Activated T-cell treated with anti-CD3 and anti-CD28 coated beads, Interleukin-2, amount 50 U/mL, for 72 hours (primary cell): ENCODE measurements at regions not wholly inside any gene's neighbourhood (a gene's known extent, or its start where the extent isn't known, plus 50 kb on each side); places are given as distances from the start of the nearest gene placed in this dataset.
A peak's percentile ranks its signal among the peaks of the same experiment; 100 is the strongest.
"Not testable (repeated sequence)": the region's sequence is repeated elsewhere in the genome, so short reads cannot be mapped to it uniquely, and the experiment has no call there.

Experiments used
- ATAC-seq, 2 donors: fragments of 150-1000 bp; cut with Tn5 transposase; replicated peaks in 1 of 2; 2 replicates each; pipeline ENCODE4 v1.10.0; 2021; ENCODE audit warnings: moderate library complexity in 2 of 2, mild to moderate bottlenecking in 1 of 2
- DNase-seq, 2 donors: peaks; one replicate each; pipeline ENCODE4 v3.0.0; 2021 to 2022; ENCODE audit warnings: mixed read lengths in 1 of 2
- H3K27ac Mint-ChIP-seq: one replicate; pipeline ENCODE4 v1.8.0; 2022; ENCODE audit warnings: mild to moderate bottlenecking, moderate library complexity, mixed read lengths
- H3K27me3 Mint-ChIP-seq: one replicate; pipeline ENCODE4 v1.8.0; 2022; ENCODE audit warnings: low read depth, mixed read lengths
- H3K36me3 Mint-ChIP-seq, 2 donors: one replicate each; pipeline ENCODE4 v1.8.0; 2022; ENCODE audit warnings: mixed read lengths in 2 of 2, mild to moderate bottlenecking in 1 of 2; ENCODE audit not compliant: insufficient read depth in 2 of 2
- H3K4me1 Mint-ChIP-seq: one replicate; pipeline ENCODE4 v1.8.0; 2022; ENCODE audit warnings: low read depth, mixed read lengths
- H3K4me3 Mint-ChIP-seq, 2 donors: one replicate each; pipeline ENCODE4 v1.8.0; 2022; ENCODE audit warnings: mild to moderate bottlenecking in 2 of 2, mixed read lengths in 2 of 2, moderate library complexity in 2 of 2
- H3K9me3 Mint-ChIP-seq, 2 donors: one replicate each; pipeline ENCODE4 v1.8.0; 2022; ENCODE audit warnings: mixed read lengths in 2 of 2

GRCh38 chr12:107365703-107366102 lies 272.4 kb upstream of the CRY1 start:
- no peak overlapping the region for H3K27ac Mint-ChIP-seq
- peaks cover 47% of the 10 kb centered on the region for H3K4me1 Mint-ChIP-seq
- ATAC-seq: no peak
- no peak overlapping the region for H3K4me3 Mint-ChIP-seq
- no peaks in the 10 kb centered on the region for H3K9me3 Mint-ChIP-seq
- H3K27me3 Mint-ChIP-seq: no peaks in the 10 kb centered on the region
- DNase-seq: no peak
- no peaks in the 10 kb centered on the region for H3K36me3 Mint-ChIP-seq

GRCh38 chr12:107366322-107366721 lies 273.0 kb upstream of the CRY1 start:
- Mint-ChIP-seq H3K4me1 (peaks cover 53% of the 10 kb centered on the region), H3K4me3 (no peak overlapping the region), H3K27me3 (no peaks in the 10 kb centered on the region), H3K9me3 (no peaks in the 10 kb centered on the region), H3K36me3 (no peaks in the 10 kb centered on the region), H3K27ac (no peak overlapping the region)
- DNase-seq: no peak
- ATAC-seq: no peak

GRCh38 chr12:107368586-107368985 lies 275.2 kb upstream of the CRY1 start:
- peaks cover 76% of the 10 kb centered on the region for H3K4me1 Mint-ChIP-seq
- peak; percentile 56 to 65 for ATAC-seq
- no peaks in the 10 kb centered on the region for H3K36me3 Mint-ChIP-seq

GRCh38 chr12:107369006-107369405 lies 275.7 kb upstream of the CRY1 start:
- ATAC-seq: peak in 1 of 2 donors; percentile 8
- H3K27me3 Mint-ChIP-seq: no peaks in the 10 kb centered on the region
- H3K27ac Mint-ChIP-seq: peak overlapping the region; percentile 98
- no peaks in the 10 kb centered on the region for H3K9me3 Mint-ChIP-seq
- peaks cover 80% of the 10 kb centered on the region for H3K4me1 Mint-ChIP-seq
- no peaks in the 10 kb centered on the region for H3K36me3 Mint-ChIP-seq
- H3K4me3 Mint-ChIP-seq: peak overlapping the region; percentile 89 to 94
- no peak for DNase-seq

More at GRCh38 chr12:107368586-107368985, 275.2 kb upstream of the CRY1 start:
- Mint-ChIP-seq H3K9me3 (no peaks in the 10 kb centered on the region), H3K27ac (peak overlapping the region; percentile 98), H3K4me3 (peak overlapping the region; percentile 89 to 94), H3K27me3 (no peaks in the 10 kb centered on the region)
- DNase-seq: peak; percentile 34 to 57

- DNase-seq: peak; percentile 52 to 62
- no peaks in the 10 kb centered on the region for H3K27me3 Mint-ChIP-seq
- peak overlapping the region; percentile 98 for H3K27ac Mint-ChIP-seq
- peak; percentile 73 to 75 for ATAC-seq
- no peaks in the 10 kb centered on the region for H3K36me3 Mint-ChIP-seq
- H3K4me1 Mint-ChIP-seq: peaks cover 87% of the 10 kb centered on the region
- no peaks in the 10 kb centered on the region for H3K9me3 Mint-ChIP-seq
- peak overlapping the region; percentile 89 to 94 for H3K4me3 Mint-ChIP-seq
Measured at GRCh38 chr12:107369679-107370078, 276.3 kb upstream of the CRY1 start.

GRCh38 chr12:107372229-107372658 lies 278.9 kb upstream of the CRY1 start:
- H3K9me3 Mint-ChIP-seq: no peaks in the 10 kb centered on the region
- peak overlapping the region; percentile 71 to 73 for H3K4me3 Mint-ChIP-seq
- H3K36me3 Mint-ChIP-seq: no peaks in the 10 kb centered on the region
- H3K27me3 Mint-ChIP-seq: no peaks in the 10 kb centered on the region
- peaks cover 73% of the 10 kb centered on the region for H3K4me1 Mint-ChIP-seq
- DNase-seq (peak; percentile 46 to 47), ATAC-seq (peak; percentile 52 to 59)
- H3K27ac Mint-ChIP-seq: peak overlapping the region; percentile 75

- DNase-seq (no peak), ATAC-seq (no peak)
- Mint-ChIP-seq H3K36me3 (no peaks in the 10 kb centered on the region), H3K4me3 (peak overlapping the region; percentile 71 to 73), H3K27ac (peak overlapping the region; percentile 62), H3K27me3 (no peaks in the 10 kb centered on the region), H3K4me1 (peaks cover 68% of the 10 kb centered on the region), H3K9me3 (no peaks in the 10 kb centered on the region)
Measured at GRCh38 chr12:107373238-107373809, 280.0 kb upstream of the CRY1 start.

GRCh38 chr12:107374161-107374840 lies 281.0 kb upstream of the CRY1 start:
- no peak for DNase-seq
- H3K9me3 Mint-ChIP-seq: no peaks in the 10 kb centered on the region
- no peak for ATAC-seq
- peak overlapping the region; percentile 42 to 71 for H3K4me3 Mint-ChIP-seq
- no peak overlapping the region for H3K27ac Mint-ChIP-seq
- peaks cover 60% of the 10 kb centered on the region for H3K4me1 Mint-ChIP-seq
- H3K36me3 Mint-ChIP-seq: no peaks in the 10 kb centered on the region
- H3K27me3 Mint-ChIP-seq: no peaks in the 10 kb centered on the region

GRCh38 chr12:107375231-107375630 lies 281.9 kb upstream of the CRY1 start:
- ATAC-seq (no peak), DNase-seq (no peak)
- Mint-ChIP-seq H3K36me3 (no peaks in the 10 kb centered on the region), H3K4me1 (peaks cover 60% of the 10 kb centered on the region), H3K27ac (no peak overlapping the region), H3K27me3 (no peaks in the 10 kb centered on the region), H3K9me3 (no peaks in the 10 kb centered on the region), H3K4me3 (no peak overlapping the region)

GRCh38 chr12:107377596-107378385 lies 284.4 kb upstream of the CRY1 start:
- H3K4me3 Mint-ChIP-seq: no peak overlapping the region
- peaks cover 44% of the 10 kb centered on the region for H3K4me1 Mint-ChIP-seq
- ATAC-seq (no peak), DNase-seq (no peak)
- no peaks in the 10 kb centered on the region for H3K36me3 Mint-ChIP-seq
- H3K9me3 Mint-ChIP-seq: no peaks in the 10 kb centered on the region
- H3K27me3 Mint-ChIP-seq: no peaks in the 10 kb centered on the region
- H3K27ac Mint-ChIP-seq: no peak overlapping the region

- no peaks in the 10 kb centered on the region for H3K36me3 Mint-ChIP-seq
Measured at GRCh38 chr12:107378609-107379008, 285.3 kb upstream of the CRY1 start.

GRCh38 chr12:107379142-107379851 lies 285.9 kb upstream of the CRY1 start:
- H3K27ac Mint-ChIP-seq, DNase-seq, H3K9me3 Mint-ChIP-seq, H3K4me3 Mint-ChIP-seq, H3K36me3 Mint-ChIP-seq, ATAC-seq, H3K27me3 Mint-ChIP-seq: not testable (repeated sequence)
- H3K4me1 Mint-ChIP-seq: peaks cover 29% of the 10 kb centered on the region

More at GRCh38 chr12:107378609-107379008, 285.3 kb upstream of the CRY1 start:
- no peak for DNase-seq
- Mint-ChIP-seq H3K4me1 (peaks cover 35% of the 10 kb centered on the region), H3K27me3 (no peaks in the 10 kb centered on the region), H3K9me3 (no peaks in the 10 kb centered on the region), H3K4me3 (no peak overlapping the region), H3K27ac (no peak overlapping the region)
- ATAC-seq: no peak
